ENCODE measurements at regions not wholly inside any gene's neighbourhood (a gene's known extent, or its start where the extent isn't known, plus 50 kb on each side); places are given as distances from the start of the nearest gene placed in this dataset.

DNA sequence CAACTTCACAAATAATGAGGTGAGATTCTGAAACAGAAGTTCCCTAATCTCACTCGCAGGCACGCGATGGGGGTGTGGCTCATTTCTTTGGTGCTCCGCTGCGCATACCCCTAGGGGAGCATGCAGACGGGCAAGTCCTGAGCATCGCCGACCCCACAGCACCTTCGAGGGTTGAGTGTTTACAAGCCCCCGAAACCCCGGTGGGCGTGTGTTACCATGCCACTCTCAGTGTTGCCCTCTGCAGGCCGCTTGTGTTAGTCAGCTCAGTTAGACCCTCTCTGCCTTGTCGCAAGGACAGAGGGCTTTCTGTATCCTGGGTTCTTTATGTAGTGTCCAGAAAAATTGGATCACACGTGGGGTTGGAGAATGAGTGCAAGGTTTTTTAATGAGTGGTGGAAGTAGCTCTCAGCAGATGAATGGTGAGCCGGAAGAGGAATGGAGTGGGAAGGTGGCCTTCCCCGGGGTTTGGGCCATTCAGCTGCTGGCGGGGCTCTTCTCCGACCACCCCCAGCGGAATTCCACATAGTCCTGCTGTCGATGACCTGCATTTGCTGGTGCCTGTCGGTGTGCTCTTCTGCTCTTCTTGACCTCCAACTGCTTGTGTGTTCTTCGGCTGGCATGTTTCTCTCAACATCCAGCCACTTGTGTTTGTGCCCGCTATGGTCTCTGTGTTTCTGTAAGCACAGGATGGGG is 191.3 kb downstream of the RPRM start:
- TF ChIP-seq, protein P1, sequence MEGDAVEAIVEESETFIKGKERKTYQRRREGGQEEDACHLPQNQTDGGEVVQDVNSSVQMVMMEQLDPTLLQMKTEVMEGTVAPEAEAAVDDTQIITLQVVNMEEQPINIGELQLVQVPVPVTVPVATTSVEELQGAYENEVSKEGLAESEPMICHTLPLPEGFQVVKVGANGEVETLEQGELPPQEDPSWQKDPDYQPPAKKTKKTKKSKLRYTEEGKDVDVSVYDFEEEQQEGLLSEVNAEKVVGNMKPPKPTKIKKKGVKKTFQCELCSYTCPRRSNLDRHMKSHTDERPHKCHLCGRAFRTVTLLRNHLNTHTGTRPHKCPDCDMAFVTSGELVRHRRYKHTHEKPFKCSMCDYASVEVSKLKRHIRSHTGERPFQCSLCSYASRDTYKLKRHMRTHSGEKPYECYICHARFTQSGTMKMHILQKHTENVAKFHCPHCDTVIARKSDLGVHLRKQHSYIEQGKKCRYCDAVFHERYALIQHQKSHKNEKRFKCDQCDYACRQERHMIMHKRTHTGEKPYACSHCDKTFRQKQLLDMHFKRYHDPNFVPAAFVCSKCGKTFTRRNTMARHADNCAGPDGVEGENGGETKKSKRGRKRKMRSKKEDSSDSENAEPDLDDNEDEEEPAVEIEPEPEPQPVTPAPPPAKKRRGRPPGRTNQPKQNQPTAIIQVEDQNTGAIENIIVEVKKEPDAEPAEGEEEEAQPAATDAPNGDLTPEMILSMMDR (conservative IDR thresholded peaks at IDR 0.05 in 1 of 2, IDR thresholded peaks at IDR 0.05 in 1 of 2; ENCODE audit: low read depth in 1 of 2, low read length in 2 of 2) = no peak
- no peak for TF ChIP-seq EZH2 (IDR thresholded peaks at IDR 0.05; ENCODE audit: low read length, missing control alignments)

All from fibroblast of lung (primary cell).